Aorta (tissue), 5 donors: ENCODE measurements at regions not wholly inside any gene's neighbourhood (a gene's known extent, or its start where the extent isn't known, plus 50 kb on each side); places are given as distances from the start of the nearest gene placed in this dataset.

Experiments
- ATAC-seq: fragments of 200-7000 bp; cut with Tn5 transposase; one replicate; pipeline ENCODE4 v1.9.1; 2022; ENCODE audit warnings: moderate library complexity; ENCODE audit not compliant: low FRiP score
- DNase-seq, 2 donors: peaks; one replicate each; pipeline ENCODE4 v3.0.0-alpha.2; 2020
- H3K27ac ChIP-seq, 2 donors: one replicate each; pipeline ENCODE4 v1.5.1; 2013; ENCODE audit warnings: low read length in 2 of 2, mild to moderate bottlenecking in 2 of 2, moderate library complexity in 2 of 2, control low read depth in 1 of 2, inconsistent platforms in 1 of 2, low read depth in 1 of 2
- H3K27me3 ChIP-seq, 2 donors: one replicate each; pipeline ENCODE4 v1.6.1; 2013; ENCODE audit warnings: control low read depth in 1 of 2, low read length in 1 of 2, mild to moderate bottlenecking in 1 of 2, moderate library complexity in 1 of 2; ENCODE audit not compliant: insufficient read depth in 2 of 2, control insufficient read depth in 1 of 2
- H3K36me3 ChIP-seq, 2 donors: one replicate each; pipeline ENCODE4 v1.6.1; 2013; ENCODE audit warnings: control low read depth in 1 of 2, low read length in 1 of 2, mild to moderate bottlenecking in 1 of 2; ENCODE audit not compliant: insufficient read depth in 2 of 2, control insufficient read depth in 1 of 2
- H3K4me1 ChIP-seq, 2 donors: one replicate each; pipeline ENCODE4 v1.6.1; 2013; ENCODE audit warnings: low read length in 2 of 2, control low read depth in 1 of 2, mild to moderate bottlenecking in 1 of 2, moderate library complexity in 1 of 2; ENCODE audit not compliant: insufficient read depth in 2 of 2, control insufficient read depth in 1 of 2
- H3K4me3 ChIP-seq, 2 donors: one replicate each; pipeline ENCODE4 v1.5.1; 2013; ENCODE audit warnings: low read length in 2 of 2, control low read depth in 1 of 2, mild to moderate bottlenecking in 1 of 2
- H3K9me3 ChIP-seq: one replicate; pipeline ENCODE4 v1.6.1; 2013; ENCODE audit warnings: mild to moderate bottlenecking, low read length; ENCODE audit not compliant: control insufficient read depth
- WGBS, 2 donors: extraction: QIAGEN DNeasy Blood & Tissue Kit; methylation state at CpG; one replicate each; pipeline ENCODE4 v1.1.7; 2013; 5-methylcytosine and 5-hydroxymethylcytosine counted together
- intact Hi-C, 2 donors: fragments of 100-400 bp; cut with DNase I; formaldehyde crosslinking; loops; one replicate each; pipeline versions ENCODE4 v1.14.2 to v1.15.0; 2022
- donor health status: healthy with polysubstance abuse.
- donor health status: Bipolar disorder and iron deficiency.
- donor health status: DM: no; HTN: no; CAD: no.
- donor health status: DM: no; HTN: no; CAD: no.
- donor health status: DM: yes; HTN: yes; CAD: no.

GRCh38 chr12:34288963-34289345 lies 266.7 kb downstream of the ALG10 start:
- H3K36me3 ChIP-seq, result no peaks in the 10 kb centered on the region
- no peaks in the 10 kb centered on the region for H3K27me3 ChIP-seq
- no peaks in the 10 kb centered on the region for H3K9me3 ChIP-seq
- no peak overlapping the region for H3K27ac ChIP-seq
- peak in 1 of 2 donors; percentile 21 for DNase-seq
- WGBS, 2 donors, result 73% methylated on average over 12 of the region's 12 CpGs
- no peak for ATAC-seq
- no peak overlapping the region for H3K4me3 ChIP-seq
- H3K4me1 ChIP-seq, result no peaks in the 10 kb centered on the region
- intact Hi-C loops, result no loop called here

- no peaks in the 10 kb centered on the region for H3K36me3 ChIP-seq
- peak; percentile 12 to 64 for DNase-seq
- no peaks in the 10 kb centered on the region for H3K4me1 ChIP-seq
- intact Hi-C loops, result no loop called here
- H3K27me3 ChIP-seq, result no peaks in the 10 kb centered on the region
- H3K4me3 ChIP-seq, result no peak overlapping the region
- 72 to 73% methylated on average over 49 of the region's 49 CpGs for WGBS, 2 donors
- H3K27ac ChIP-seq, result no peak overlapping the region
- no peaks in the 10 kb centered on the region for H3K9me3 ChIP-seq
- no peak for ATAC-seq
Observed at GRCh38 chr12:34289431-34290380, 267.4 kb downstream of the ALG10 start.

- no peaks in the 10 kb centered on the region for H3K4me1 ChIP-seq
- DNase-seq (peak in 1 of 2 donors; percentile 10), ATAC-seq (no peak)
- H3K27me3 ChIP-seq, result no peaks in the 10 kb centered on the region
- no peaks in the 10 kb centered on the region for H3K36me3 ChIP-seq
- H3K27ac ChIP-seq, result no peak overlapping the region
- intact Hi-C loops, result no loop called here
- no peak overlapping the region for H3K4me3 ChIP-seq
- WGBS, 2 donors, result 67 to 68% methylated on average over 27 of the region's 27 CpGs
- no peaks in the 10 kb centered on the region for H3K9me3 ChIP-seq
Observed at GRCh38 chr12:34290381-34290995, 268.2 kb downstream of the ALG10 start.

GRCh38 chr12:34291001-34291400 lies 268.7 kb downstream of the ALG10 start:
- H3K4me3 ChIP-seq, result no peak overlapping the region
- H3K27ac ChIP-seq, result no peak overlapping the region
- H3K27me3 ChIP-seq, result no peaks in the 10 kb centered on the region
- no peaks in the 10 kb centered on the region for H3K4me1 ChIP-seq
- intact Hi-C loops, result no loop called here
- 81 to 82% methylated on average over 17 of the region's 17 CpGs for WGBS, 2 donors
- H3K36me3 ChIP-seq, result no peaks in the 10 kb centered on the region
- peak in 1 of 2 donors; percentile 55 for DNase-seq
- no peak for ATAC-seq
- no peaks in the 10 kb centered on the region for H3K9me3 ChIP-seq

GRCh38 chr12:34291426-34291901 lies 269.2 kb downstream of the ALG10 start:
- no peaks in the 10 kb centered on the region for H3K9me3 ChIP-seq
- H3K36me3 ChIP-seq, result no peaks in the 10 kb centered on the region
- WGBS, 2 donors, result 79 to 84% methylated on average over 18 to 19 of the region's 19 CpGs
- DNase-seq, result peak in 1 of 2 donors; percentile 62
- no peaks in the 10 kb centered on the region for H3K27me3 ChIP-seq
- intact Hi-C loops, result no loop called here
- H3K4me3 ChIP-seq, result no peak overlapping the region
- H3K4me1 ChIP-seq, result no peaks in the 10 kb centered on the region
- H3K27ac ChIP-seq, result no peak overlapping the region
- no peak for ATAC-seq

- no peaks in the 10 kb centered on the region for H3K4me1 ChIP-seq
- H3K27me3 ChIP-seq, result no peaks in the 10 kb centered on the region
- 75 to 80% methylated on average over 34 of the region's 34 CpGs for WGBS, 2 donors
- no peaks in the 10 kb centered on the region for H3K9me3 ChIP-seq
- ATAC-seq (no peak), DNase-seq (peak; percentile 21 to 52)
- H3K4me3 ChIP-seq, result no peak overlapping the region
- intact Hi-C loops, result no loop called here
- H3K27ac ChIP-seq, result no peak overlapping the region
- no peaks in the 10 kb centered on the region for H3K36me3 ChIP-seq
Observed at GRCh38 chr12:34292736-34293625, 270.7 kb downstream of the ALG10 start.

GRCh38 chr12:34294137-34294536 lies 271.8 kb downstream of the ALG10 start:
- no peaks in the 10 kb centered on the region for H3K27me3 ChIP-seq
- no peak overlapping the region for H3K27ac ChIP-seq
- H3K9me3 ChIP-seq, result no peaks in the 10 kb centered on the region
- H3K4me3 ChIP-seq, result no peak overlapping the region
- intact Hi-C loops, result no loop called here
- H3K36me3 ChIP-seq, result no peaks in the 10 kb centered on the region
- ATAC-seq, result no peak
- H3K4me1 ChIP-seq, result no peaks in the 10 kb centered on the region
- DNase-seq, result peak in 1 of 2 donors; percentile 18
- WGBS, 2 donors, result 74 to 76% methylated on average over 13 of the region's 13 CpGs

- H3K4me1 ChIP-seq, result no peaks in the 10 kb centered on the region
- WGBS, 2 donors, result 82 to 86% methylated on average over 23 of the region's 23 CpGs
- DNase-seq (peak; percentile 16 to 53), ATAC-seq (no peak)
- intact Hi-C loops, result no loop called here
- H3K9me3 ChIP-seq, result no peaks in the 10 kb centered on the region
- no peak overlapping the region for H3K4me3 ChIP-seq
- no peak overlapping the region for H3K27ac ChIP-seq
- no peaks in the 10 kb centered on the region for H3K36me3 ChIP-seq
- H3K27me3 ChIP-seq, result no peaks in the 10 kb centered on the region
Observed at GRCh38 chr12:34294671-34295365, 272.5 kb downstream of the ALG10 start.
